IMR-90 (cell line): ENCODE measurements at regions not wholly inside any gene's neighbourhood (a gene's known extent, or its start where the extent isn't known, plus 50 kb on each side); places are given as distances from the start of the nearest gene placed in this dataset.

Experiments
- ATAC-seq: fragments of 200-7000 bp; cut with Tn5 transposase; 2 replicates; pipeline ENCODE4 v1.9.1; 2020; ENCODE audit warnings: low read depth, mild to moderate bottlenecking, moderate library complexity
- BruUV-seq: library from RNA; stranded (reverse); fragments of 400-500 nt; replicated peaks from 2 replicates; lab custom pipeline; 2021; lab: Mats Ljungman, UMichigan
- CTCF ChIA-PET: fragments of 300-600 bp; formaldehyde crosslinking; extraction: SDS; loops from one replicate; lab custom pipeline; 2021; ENCODE audit warnings: antibody characterized with exemption; lab: Yijun Ruan, JAX
- POLR2A ChIA-PET: fragments of 300-600 bp; sonication (Branson Sonifier 250); formaldehyde crosslinking; loops from one replicate; lab custom pipeline; 2022; ENCODE audit warnings: antibody characterized with exemption; ENCODE audit not compliant: unreplicated experiment; lab: Charles Lee
- DNase-seq: peaks from one replicate; pipeline ENCODE4 v3.0.0; 2013
- H2AFZ ChIP-seq: replicated peaks from 2 replicates; pipeline ENCODE3; 2013; ENCODE audit warnings: low read length, mild to moderate bottlenecking; ENCODE audit not compliant: poor library complexity
- H2AK5ac ChIP-seq: 2 replicates; pipeline ENCODE4 v1.6.1; 2013; ENCODE audit warnings: low read depth, low read length, inconsistent platforms
- H2AK9ac ChIP-seq: replicated peaks from 2 replicates; pipeline ENCODE3; 2013; ENCODE audit warnings: mild to moderate bottlenecking, low read depth, low read length, moderate library complexity; ENCODE audit not compliant: poor library complexity
- H2BK120ac ChIP-seq: 2 replicates; pipeline ENCODE4 v1.6.1; 2013; ENCODE audit warnings: low read depth, low read length, inconsistent platforms
- H2BK15ac ChIP-seq: 3 replicates; pipeline ENCODE4 v1.6.1; 2013; ENCODE audit warnings: low read depth, low read length, inconsistent platforms
- H2BK20ac ChIP-seq: 2 replicates; pipeline ENCODE4 v1.6.1; 2013; ENCODE audit warnings: low read depth, mild to moderate bottlenecking, inconsistent platforms, low read length, moderate library complexity
- H2BK5ac ChIP-seq: 2 replicates; pipeline ENCODE4 v1.6.1; 2013; ENCODE audit warnings: mild to moderate bottlenecking, low read depth, low read length, inconsistent platforms; ENCODE audit not compliant: poor library complexity, severe bottlenecking
- H3K14ac ChIP-seq: replicated peaks from 2 replicates; pipeline ENCODE4 v1.6.1; 2013; ENCODE audit warnings: low read depth, low read length, inconsistent platforms
- H3K18ac ChIP-seq: 2 replicates; pipeline ENCODE4 v1.6.1; 2013; ENCODE audit warnings: low read depth, low read length, control low read depth
- H3K23ac ChIP-seq: 2 replicates; pipeline ENCODE4 v1.6.1; 2013; ENCODE audit warnings: low read depth, low read length, inconsistent platforms
- H3K27ac ChIP-seq: 2 replicates; pipeline ENCODE4 v1.5.1; 2013; ENCODE audit warnings: mild to moderate bottlenecking, control low read depth, low read length; ENCODE audit not compliant: insufficient read depth
- H3K27me3 ChIP-seq: 2 replicates; pipeline ENCODE4 v1.6.1; 2013; ENCODE audit warnings: low read length; ENCODE audit not compliant: control insufficient read depth, insufficient read depth
- H3K36me3 ChIP-seq: 2 replicates; pipeline ENCODE4 v1.6.1; 2013; ENCODE audit warnings: low read length, mixed read lengths; ENCODE audit not compliant: control insufficient read depth, insufficient read depth
- H3K4ac ChIP-seq: 2 replicates; pipeline ENCODE4 v1.6.1; 2013; ENCODE audit warnings: low read depth, low read length, inconsistent platforms
- H3K4me1 ChIP-seq: 2 replicates; pipeline ENCODE4 v1.6.1; 2013; ENCODE audit warnings: low read length, mixed read lengths; ENCODE audit not compliant: control insufficient read depth, insufficient read depth
- H3K4me2 ChIP-seq: 2 replicates; pipeline ENCODE4 v1.6.1; 2013; ENCODE audit warnings: low read depth, mild to moderate bottlenecking, control low read depth, low read length, moderate library complexity
- H3K4me3 ChIP-seq: 2 replicates; pipeline ENCODE4 v1.5.1; 2013; ENCODE audit warnings: low read depth, mild to moderate bottlenecking, control low read depth, low read length, moderate library complexity; ENCODE audit not compliant: insufficient read depth
- H3K56ac ChIP-seq: 2 replicates; pipeline ENCODE4 v1.6.1; 2013; ENCODE audit warnings: low read length, inconsistent platforms; ENCODE audit not compliant: insufficient read depth; ENCODE audit errors: extremely low read depth
- H3K79me1 ChIP-seq, 2 experiments: 2 replicates each; pipeline ENCODE4 v1.6.1; 2013; ENCODE audit warnings: low read length in 2 of 2, inconsistent platforms in 1 of 2, low read depth in 1 of 2
- H3K9ac ChIP-seq: 2 replicates; pipeline ENCODE4 v1.6.1; 2013; ENCODE audit warnings: low read depth, low read length, control low read depth
- H3K9me1 ChIP-seq: 2 replicates; pipeline ENCODE4 v1.6.1; 2013; ENCODE audit warnings: low read length, inconsistent platforms; ENCODE audit not compliant: insufficient read depth
- H3K9me3 ChIP-seq: 2 replicates; pipeline ENCODE4 v1.6.1; 2013; ENCODE audit warnings: low read length; ENCODE audit not compliant: control insufficient read depth, insufficient read depth
- H4K20me1 ChIP-seq: 2 replicates; pipeline ENCODE4 v1.6.1; 2013; ENCODE audit warnings: low read length, inconsistent platforms; ENCODE audit not compliant: insufficient read depth
- H4K5ac ChIP-seq: 2 replicates; pipeline ENCODE4 v1.6.1; 2013; ENCODE audit warnings: mild to moderate bottlenecking, low read depth, low read length, control low read depth
- H4K8ac ChIP-seq, 2 experiments: 2 replicates each; pipeline ENCODE4 v1.6.1; 2013; ENCODE audit warnings: low read depth in 2 of 2, low read length in 2 of 2, control low read depth in 1 of 2, inconsistent platforms in 1 of 2
- H4K91ac ChIP-seq: 2 replicates; pipeline ENCODE4 v1.6.1; 2013; ENCODE audit warnings: low read depth, low read length, inconsistent platforms; ENCODE audit not compliant: insufficient read depth
- BHLHE40 ChIP-seq: fragments of 150-350 bp; IDR thresholded peaks from 2 replicates; pipeline ENCODE4 v1.6.1; 2016; ENCODE audit warnings: mild to moderate bottlenecking, low read depth, low read length
- CHD1 ChIP-seq: IDR thresholded peaks from 2 replicates; pipeline ENCODE4 v1.6.1; 2012; ENCODE audit warnings: low read depth, low read length, improper control_type of control experiment
- CTCF ChIP-seq: conservative IDR thresholded peaks from 2 replicates; pipeline ENCODE4 v1.5.1; 2012; ENCODE audit warnings: mild to moderate bottlenecking, low read depth, low read length, improper control_type of control experiment
- ELK1 ChIP-seq: fragments of 150-350 bp; IDR thresholded peaks from 2 replicates; pipeline ENCODE4 v1.6.1; 2016; ENCODE audit warnings: low read depth, mild to moderate bottlenecking, low read length, moderate library complexity, borderline replicate concordance
- FOS ChIP-seq: fragments of 150-350 bp; IDR thresholded peaks from 2 replicates; pipeline ENCODE4 v1.6.1; 2016; ENCODE audit warnings: low read depth, low read length
- MAFK ChIP-seq: IDR thresholded peaks from 2 replicates; pipeline ENCODE4 v1.6.1; 2012; ENCODE audit warnings: low read depth, low read length, improper control_type of control experiment
- MXI1 ChIP-seq: IDR thresholded peaks from 2 replicates; pipeline ENCODE4 v1.6.1; 2012; ENCODE audit warnings: low read depth, mild to moderate bottlenecking, low read length, moderate library complexity, borderline replicate concordance
- NFE2L2 ChIP-seq: fragments of 150-350 bp; IDR thresholded peaks from 2 replicates; pipeline ENCODE4 v1.6.1; 2016; ENCODE audit warnings: low read depth, mild to moderate bottlenecking, low read length
- POLR2A ChIP-seq: IDR thresholded peaks from 2 replicates; pipeline ENCODE4 v1.6.1; 2012; ENCODE audit warnings: mild to moderate bottlenecking, low read depth, low read length
- RAD21 ChIP-seq: IDR thresholded peaks from 2 replicates; pipeline ENCODE4 v1.6.1; 2012; ENCODE audit warnings: low read length, improper control_type of control experiment
- RCOR1 ChIP-seq: IDR thresholded peaks from 2 replicates; pipeline ENCODE4 v1.6.1; 2012; ENCODE audit warnings: mild to moderate bottlenecking, low read length, improper control_type of control experiment; ENCODE audit not compliant: insufficient replicate concordance
- SMC3 ChIP-seq: fragments of 150-350 bp; IDR thresholded peaks from 2 replicates; pipeline ENCODE4 v1.6.1; 2016; ENCODE audit warnings: low read depth, mild to moderate bottlenecking, antibody characterized with exemption, low read length, moderate library complexity
- WGBS, 2 experiments: methylation state at CpG; one replicate each; pipeline versions ENCODE4 v1.1.5 to v1.1.7; 2013; ENCODE audit warnings: missing lambda C conversion rate in 2 of 2; ENCODE audit not compliant: insufficient read length in 1 of 2; ENCODE audit errors: extremely low coverage in 2 of 2; 5-methylcytosine and 5-hydroxymethylcytosine counted together
- dilution Hi-C: fragments of 300-500 bp; cut with HindIII; formaldehyde crosslinking; loops from one replicate; pipeline ENCODE4 v1.14.3; 2018; ENCODE audit warnings: low sequenced_read_pairs; ENCODE audit not compliant: unreplicated experiment
- in situ Hi-C: fragments of 300-500 bp; cut with MboI; formaldehyde crosslinking; loops from 3 replicates; pipeline ENCODE4 v1.14.3; 2019; ENCODE audit warnings: low sequenced_read_pairs, inconsistent platforms, mixed read lengths
- intact Hi-C: fragments of 100-400 bp; cut with micrococcal nuclease; formaldehyde crosslinking; loops from 2 replicates; pipeline ENCODE4 v1.10.0; 2022

- CTCF ChIA-PET, result no interaction called here
- Histone ChIP-seq H3K9ac (no peak overlapping the region), H4K20me1 (no peaks in the 10 kb centered on the region), H3K79me1 (no peaks in the 10 kb centered on the region), H2BK120ac (no peak overlapping the region), H3K27ac (no peak overlapping the region), H3K27me3 (no peaks in the 10 kb centered on the region), H2AFZ (no peak overlapping the region), H2AK9ac (no peak overlapping the region), H3K9me3 (no peaks in the 10 kb centered on the region), H3K23ac (no peak overlapping the region), H4K8ac (no peak overlapping the region), H3K4me1 (no peaks in the 10 kb centered on the region), H4K5ac (no peak overlapping the region), H4K91ac (no peak overlapping the region), H3K9me1 (no peaks in the 10 kb centered on the region), H2BK5ac (no peak overlapping the region), H3K4me3 (no peak overlapping the region), H2AK5ac (no peak overlapping the region), H3K14ac (no peak overlapping the region), H2BK20ac (no peak overlapping the region), H3K4me2 (no peak overlapping the region), H2BK15ac (no peak overlapping the region), H3K18ac (no peak overlapping the region), H3K4ac (no peak overlapping the region), H3K56ac (no peak overlapping the region), H3K36me3 (no peaks in the 10 kb centered on the region)
- in situ Hi-C loops, result no loop called here
- ATAC-seq, result no peak
- TF ChIP-seq FOS, result no peak
- no peak for TF ChIP-seq RCOR1
- TF ChIP-seq CTCF, result no peak
- TF ChIP-seq RAD21, result no peak
- TF ChIP-seq MXI1, result no peak
- no peak for TF ChIP-seq POLR2A
- TF ChIP-seq BHLHE40, result no peak
- TF ChIP-seq CHD1, result no peak
- TF ChIP-seq ELK1, result no peak
- no peak for TF ChIP-seq MAFK
- TF ChIP-seq NFE2L2, result no peak
- no peak for TF ChIP-seq SMC3
- WGBS, 2 experiments, result no CpG with 5 or more reads among the region's 1 CpG
- dilution Hi-C loops, result no loop called here
- no TSS peak for BruUV-seq
- intact Hi-C loops, result no loop called here
- no peak for DNase-seq
- POLR2A ChIA-PET, result no interaction called here
These were observed 1120.3 kb downstream of the BRINP3 start for GRCh38 chr1:189357317-189357716.
